ENCODE measurements at regions not wholly inside any gene's neighbourhood (a gene's known extent, or its start where the extent isn't known, plus 50 kb on each side); places are given as distances from the start of the nearest gene placed in this dataset.

GRCh38 chr3:34351882-34352777, 553.7 kb downstream of the PDCD6IP start:
- no peak overlapping the region for H3K27ac ChIP-seq
- TF ChIP-seq CTCF (conservative IDR thresholded peaks at IDR 0.05) (no peak), ZFX (IDR thresholded peaks at IDR 0.05) (no peak)

GRCh38 chr3:34352778-34353331, 554.4 kb downstream of the PDCD6IP start:
- no peak overlapping the region for H3K27ac ChIP-seq
- TF ChIP-seq ZFX (IDR thresholded peaks at IDR 0.05) (no peak), CTCF (conservative IDR thresholded peaks at IDR 0.05) (no peak)

- no peak overlapping the region for H3K27ac ChIP-seq
These were observed 559.0 kb downstream of the PDCD6IP start for GRCh38 chr3:34357461-34357860.

GRCh38 chr3:34359064-34359463, 560.6 kb downstream of the PDCD6IP start:
- no peak overlapping the region for H3K27ac ChIP-seq
- TF ChIP-seq CTCF (conservative IDR thresholded peaks at IDR 0.05) = no peak
- no peak for TF ChIP-seq ZFX (IDR thresholded peaks at IDR 0.05)

More at GRCh38 chr3:34357461-34357860, 559.0 kb downstream of the PDCD6IP start:
- no peak for TF ChIP-seq ZFX (IDR thresholded peaks at IDR 0.05)
- no peak for TF ChIP-seq CTCF (conservative IDR thresholded peaks at IDR 0.05)

- no peak overlapping the region for H3K27ac ChIP-seq
- no peak for TF ChIP-seq CTCF (conservative IDR thresholded peaks at IDR 0.05)
- no peak for TF ChIP-seq ZFX (IDR thresholded peaks at IDR 0.05)
These were observed 562.3 kb downstream of the PDCD6IP start for GRCh38 chr3:34360713-34361112.

GRCh38 chr3:34361921-34362320, 563.5 kb downstream of the PDCD6IP start:
- H3K27ac ChIP-seq = no peak overlapping the region

More at GRCh38 chr3:34361921-34362320, 563.5 kb downstream of the PDCD6IP start:
- no peak for TF ChIP-seq CTCF (conservative IDR thresholded peaks at IDR 0.05)
- TF ChIP-seq ZFX (IDR thresholded peaks at IDR 0.05) = no peak
